Caco-2 (cell line): ENCODE measurements at regions not wholly inside any gene's neighbourhood (a gene's known extent, or its start where the extent isn't known, plus 50 kb on each side); places are given as distances from the start of the nearest gene placed in this dataset.

Source experiments
- BruUV-seq: library from RNA; stranded (reverse); fragments of 400-500 nt; replicated peaks from 2 replicates; lab custom pipeline; 2021; lab: Mats Ljungman, UMichigan
- CTCF ChIA-PET: fragments of 300-600 bp; sonication (Branson Sonifier 250); formaldehyde crosslinking; loops from one replicate; lab custom pipeline; 2022; ENCODE audit warnings: antibody characterized with exemption; lab: Charles Lee
- POLR2A ChIA-PET: fragments of 300-600 bp; sonication (Branson Sonifier 250); formaldehyde crosslinking; loops from one replicate; lab custom pipeline; 2022; ENCODE audit warnings: antibody characterized with exemption; lab: Charles Lee
- DNase-seq, 2 experiments: peaks; one replicate each; pipeline versions ENCODE4 v3.0.0 to v3.0.0-alpha.2; 2020 to 2022
- H3K27me3 ChIP-seq: replicated peaks from 2 replicates; pipeline ENCODE4 v1.6.0; 2011; ENCODE audit warnings: low read length; ENCODE audit not compliant: control insufficient read depth, insufficient read depth
- H3K36me3 ChIP-seq: 2 replicates; pipeline ENCODE4 v1.5.1; 2011; ENCODE audit warnings: low read length; ENCODE audit not compliant: control insufficient read depth, insufficient read depth
- H3K4me1 ChIP-seq: fragments of 250-450 bp; sonication (Bioruptor Pico); 2 replicates; pipeline ENCODE4 v1.5.1; 2020; ENCODE audit warnings: mild to moderate bottlenecking
- H3K4me3 ChIP-seq: 2 replicates; pipeline ENCODE4 v1.5.1; 2011; ENCODE audit warnings: low read depth, mild to moderate bottlenecking, control low read depth, low read length
- H3K9me3 ChIP-seq: fragments of 250-450 bp; sonication (Bioruptor Pico); 2 replicates; pipeline ENCODE4 v1.5.1; 2020; ENCODE audit warnings: mild to moderate bottlenecking, moderate library complexity
- H3K27ac Mint-ChIP-seq: one replicate; pipeline ENCODE4 v1.8.0; 2022; ENCODE audit warnings: mixed read lengths; ENCODE audit not compliant: unreplicated experiment
- H3K27me3 Mint-ChIP-seq: one replicate; pipeline ENCODE4 v1.8.0; 2022; ENCODE audit warnings: mixed read lengths; ENCODE audit not compliant: insufficient read depth, unreplicated experiment
- H3K36me3 Mint-ChIP-seq: one replicate; pipeline ENCODE4 v1.8.0; 2022; ENCODE audit warnings: mild to moderate bottlenecking, mixed read lengths; ENCODE audit not compliant: insufficient read depth, unreplicated experiment
- H3K4me1 Mint-ChIP-seq: one replicate; pipeline ENCODE4 v1.8.0; 2022; ENCODE audit warnings: low read depth, mixed read lengths; ENCODE audit not compliant: unreplicated experiment
- H3K4me3 Mint-ChIP-seq: one replicate; pipeline ENCODE4 v1.8.0; 2022; ENCODE audit warnings: mild to moderate bottlenecking, moderate library complexity, mixed read lengths; ENCODE audit not compliant: unreplicated experiment
- H3K9me3 Mint-ChIP-seq: one replicate; pipeline ENCODE4 v1.8.0; 2022; ENCODE audit warnings: mixed read lengths; ENCODE audit not compliant: unreplicated experiment
- intact Hi-C: fragments of 100-400 bp; cut with micrococcal nuclease; formaldehyde crosslinking; loops from one replicate; pipeline ENCODE4 v1.10.0; 2022; ENCODE audit not compliant: unreplicated experiment
- TF ChIP-seq, protein P1 (sequence below), 2 experiments: fragments of 200-600 bp in 1 of 2; IDR thresholded peaks; 1 replicate in 1 of 2; 2 replicates in 1 of 2; pipeline versions ENCODE4 v1.5.1 to v1.8.0; 2011 to 2022; ENCODE audit warnings: antibody characterized with exemption in 1 of 2, control low read depth in 1 of 2, inconsistent platforms in 1 of 2, low read depth in 1 of 2, low read length in 1 of 2, mild to moderate bottlenecking in 1 of 2, moderate library complexity in 1 of 2; ENCODE audit not compliant: insufficient read depth in 1 of 2, severe bottlenecking in 1 of 2, unreplicated experiment in 1 of 2

DNA sequence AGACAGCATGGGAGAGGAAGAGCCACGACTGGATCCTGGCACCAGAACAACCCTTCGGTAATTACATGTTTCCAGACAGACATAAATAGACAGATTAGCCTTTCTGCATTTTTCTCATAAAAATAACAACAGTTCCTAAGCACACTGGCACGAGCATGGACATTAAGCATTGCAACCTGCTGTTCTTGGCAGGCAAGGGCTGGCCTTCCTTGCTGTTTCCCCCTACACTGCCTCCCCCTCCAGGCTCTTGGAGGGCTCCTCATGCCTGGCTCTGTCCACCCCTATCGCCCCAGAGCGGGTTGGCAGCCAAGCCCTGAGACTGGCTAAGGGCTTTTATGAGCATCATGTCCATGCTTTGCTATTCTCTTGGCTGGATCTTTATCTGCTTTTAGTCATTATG is 89.6 kb downstream of the TTC32 start:
- H3K9me3 Mint-ChIP-seq: no peaks in the 10 kb centered on the region
- DNase-seq: no peak
- CTCF ChIA-PET: no interaction called here

GRCh38 chr2:19811186-19811585 is 90.6 kb downstream of the TTC32 start:
- Mint-ChIP-seq H3K4me1 (no peaks in the 10 kb centered on the region), H3K9me3 (no peaks in the 10 kb centered on the region), H3K27me3 (peaks cover 9% of the 10 kb centered on the region), H3K36me3 (no peaks in the 10 kb centered on the region), H3K27ac (no peak overlapping the region), H3K4me3 (no peak overlapping the region)
- H3K36me3 ChIP-seq: no peaks in the 10 kb centered on the region
- no peaks in the 10 kb centered on the region for H3K9me3 ChIP-seq
- no peaks in the 10 kb centered on the region for H3K27me3 ChIP-seq
- POLR2A ChIA-PET: no interaction called here
- H3K4me3 ChIP-seq: no peak overlapping the region
- intact Hi-C loops: no loop called here
- TF ChIP-seq, protein P1, sequence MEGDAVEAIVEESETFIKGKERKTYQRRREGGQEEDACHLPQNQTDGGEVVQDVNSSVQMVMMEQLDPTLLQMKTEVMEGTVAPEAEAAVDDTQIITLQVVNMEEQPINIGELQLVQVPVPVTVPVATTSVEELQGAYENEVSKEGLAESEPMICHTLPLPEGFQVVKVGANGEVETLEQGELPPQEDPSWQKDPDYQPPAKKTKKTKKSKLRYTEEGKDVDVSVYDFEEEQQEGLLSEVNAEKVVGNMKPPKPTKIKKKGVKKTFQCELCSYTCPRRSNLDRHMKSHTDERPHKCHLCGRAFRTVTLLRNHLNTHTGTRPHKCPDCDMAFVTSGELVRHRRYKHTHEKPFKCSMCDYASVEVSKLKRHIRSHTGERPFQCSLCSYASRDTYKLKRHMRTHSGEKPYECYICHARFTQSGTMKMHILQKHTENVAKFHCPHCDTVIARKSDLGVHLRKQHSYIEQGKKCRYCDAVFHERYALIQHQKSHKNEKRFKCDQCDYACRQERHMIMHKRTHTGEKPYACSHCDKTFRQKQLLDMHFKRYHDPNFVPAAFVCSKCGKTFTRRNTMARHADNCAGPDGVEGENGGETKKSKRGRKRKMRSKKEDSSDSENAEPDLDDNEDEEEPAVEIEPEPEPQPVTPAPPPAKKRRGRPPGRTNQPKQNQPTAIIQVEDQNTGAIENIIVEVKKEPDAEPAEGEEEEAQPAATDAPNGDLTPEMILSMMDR (IDR thresholded peaks at IDR 0.05; ENCODE audit: insufficient read depth in 1 of 2, low read depth in 1 of 2, low read length in 1 of 2, severe bottlenecking in 1 of 2, unreplicated experiment in 1 of 2): no peak
- DNase-seq: no peak
- no TSS peak for BruUV-seq
- no peaks in the 10 kb centered on the region for H3K4me1 ChIP-seq
- CTCF ChIA-PET: no interaction called here

More for the DNA sequence above, 89.6 kb downstream of the TTC32 start:
- no peaks in the 10 kb centered on the region for H3K36me3 ChIP-seq
- intact Hi-C loops: no loop called here
- TF ChIP-seq, protein P1 (IDR thresholded peaks at IDR 0.05; ENCODE audit: insufficient read depth in 1 of 2, low read depth in 1 of 2, low read length in 1 of 2, severe bottlenecking in 1 of 2, unreplicated experiment in 1 of 2): no peak
- no peaks in the 10 kb centered on the region for H3K27me3 ChIP-seq
- no peaks in the 10 kb centered on the region for H3K4me1 ChIP-seq
- no peak overlapping the region for H3K27ac Mint-ChIP-seq
- H3K9me3 ChIP-seq: no peaks in the 10 kb centered on the region
- no peak overlapping the region for H3K4me3 Mint-ChIP-seq
- no peaks in the 10 kb centered on the region for H3K4me1 Mint-ChIP-seq
- no peaks in the 10 kb centered on the region for H3K36me3 Mint-ChIP-seq
- peaks cover 6% of the 10 kb centered on the region for H3K27me3 Mint-ChIP-seq
- POLR2A ChIA-PET: no interaction called here
- BruUV-seq: no TSS peak
- no peak overlapping the region for H3K4me3 ChIP-seq

GRCh38 chr2:19810637-19811036 is 91.1 kb downstream of the TTC32 start:
- H3K27ac Mint-ChIP-seq: no peak overlapping the region
- Histone ChIP-seq H3K4me1 (no peaks in the 10 kb centered on the region), H3K4me3 (no peak overlapping the region), H3K36me3 (no peaks in the 10 kb centered on the region), H3K9me3 (no peaks in the 10 kb centered on the region), H3K27me3 (no peaks in the 10 kb centered on the region)
- intact Hi-C loops: no loop called here
- H3K4me1 Mint-ChIP-seq: peaks cover under 1% of the 10 kb centered on the region
- H3K9me3 Mint-ChIP-seq: no peaks in the 10 kb centered on the region
- H3K36me3 Mint-ChIP-seq: no peaks in the 10 kb centered on the region
- DNase-seq: no peak
- H3K4me3 Mint-ChIP-seq: no peak overlapping the region
- H3K27me3 Mint-ChIP-seq: peaks cover 11% of the 10 kb centered on the region
- TF ChIP-seq, protein P1 (IDR thresholded peaks at IDR 0.05; ENCODE audit: insufficient read depth in 1 of 2, low read depth in 1 of 2, low read length in 1 of 2, severe bottlenecking in 1 of 2, unreplicated experiment in 1 of 2): no peak
- no TSS peak for BruUV-seq
- ChIA-PET POLR2A (no interaction called here), CTCF (no interaction called here)
